ENCODE measurements at regions not wholly inside any gene's neighbourhood (a gene's known extent, or its start where the extent isn't known, plus 50 kb on each side); places are given as distances from the start of the nearest gene placed in this dataset.

- DNase-seq (ENCODE audit: low read depth) = no peak
- H3K4me3 ChIP-seq (ENCODE audit: control insufficient read depth, low read depth, low read length) = no peak overlapping the region
- TF ChIP-seq CTCF (IDR thresholded peaks at IDR 0.05; ENCODE audit: control insufficient read depth, insufficient read depth, low read depth, low read length, missing control alignments) = no peak
Measured at GRCh38 chr10:46231087-46231486, 55.7 kb upstream of the ANTXRL start.

GRCh38 chr10:46232084-46232483, 54.7 kb upstream of the ANTXRL start:
- DNase-seq (ENCODE audit: low read depth) = no peak
- no peak for TF ChIP-seq CTCF (IDR thresholded peaks at IDR 0.05; ENCODE audit: control insufficient read depth, insufficient read depth, low read depth, low read length, missing control alignments)

GRCh38 chr10:46232666-46233065, 54.1 kb upstream of the ANTXRL start:
- TF ChIP-seq CTCF (IDR thresholded peaks at IDR 0.05; ENCODE audit: control insufficient read depth, insufficient read depth, low read depth, low read length, missing control alignments) = no peak
- DNase-seq (ENCODE audit: low read depth) = no peak
- no peak overlapping the region for H3K4me3 ChIP-seq (ENCODE audit: control insufficient read depth, low read depth, low read length)

More at GRCh38 chr10:46232084-46232483, 54.7 kb upstream of the ANTXRL start:
- no peak overlapping the region for H3K4me3 ChIP-seq (ENCODE audit: control insufficient read depth, low read depth, low read length)

GRCh38 chr10:46233181-46233580, 53.6 kb upstream of the ANTXRL start:
- no peak overlapping the region for H3K4me3 ChIP-seq (ENCODE audit: control insufficient read depth, low read depth, low read length)
- no peak for DNase-seq (ENCODE audit: low read depth)
- TF ChIP-seq CTCF (IDR thresholded peaks at IDR 0.05; ENCODE audit: control insufficient read depth, insufficient read depth, low read depth, low read length, missing control alignments) = no peak

GRCh38 chr10:46234026-46234425, 52.8 kb upstream of the ANTXRL start:
- H3K4me3 ChIP-seq (ENCODE audit: control insufficient read depth, low read depth, low read length) = no peak overlapping the region
- no peak for DNase-seq (ENCODE audit: low read depth)
- no peak for TF ChIP-seq CTCF (IDR thresholded peaks at IDR 0.05; ENCODE audit: control insufficient read depth, insufficient read depth, low read depth, low read length, missing control alignments)

- H3K4me3 ChIP-seq (ENCODE audit: control insufficient read depth, low read depth, low read length) = no peak overlapping the region
- TF ChIP-seq CTCF (IDR thresholded peaks at IDR 0.05; ENCODE audit: control insufficient read depth, insufficient read depth, low read depth, low read length, missing control alignments) = no peak
- no peak for DNase-seq (ENCODE audit: low read depth)
Measured at GRCh38 chr10:46234431-46235060, 52.3 kb upstream of the ANTXRL start.

Measured in AG09309 (cell line).